Natural killer cell (primary cell): ENCODE measurements at regions not wholly inside any gene's neighbourhood (a gene's known extent, or its start where the extent isn't known, plus 50 kb on each side); places are given as distances from the start of the nearest gene placed in this dataset.
A peak's percentile ranks its signal among the peaks of the same experiment; 100 is the strongest.

ENCODE experiments used
- ATAC-seq, 3 donors: fragments of 150-1000 bp in 2 of 3; fragments of 200-7000 bp in 1 of 3; cut with Tn5 transposase; 1 replicate in 1 of 3; 2 replicates in 2 of 3; pipeline ENCODE4 v1.10.0; 2021; ENCODE audit warnings: mild to moderate bottlenecking in 2 of 3, moderate library complexity in 2 of 3
- DNase-seq, 2 donors: peaks; one replicate each; pipeline versions ENCODE4 v3.0.0 to v3.0.0-alpha.2; 2013 to 2021; ENCODE audit warnings: mixed read lengths in 1 of 2
- H3K27ac ChIP-seq: one replicate; pipeline ENCODE4 v1.5.1; 2013; ENCODE audit warnings: mild to moderate bottlenecking, low read length
- H3K27me3 ChIP-seq: one replicate; pipeline ENCODE4 v1.6.1; 2013; ENCODE audit warnings: low read length; ENCODE audit not compliant: control insufficient read depth, insufficient read depth
- H3K36me3 ChIP-seq: one replicate; pipeline ENCODE4 v1.6.1; 2013; ENCODE audit warnings: low read length; ENCODE audit not compliant: control insufficient read depth, insufficient read depth
- H3K4me1 ChIP-seq: one replicate; pipeline ENCODE4 v1.6.1; 2013; ENCODE audit warnings: low read length; ENCODE audit not compliant: control insufficient read depth, insufficient read depth
- H3K4me3 ChIP-seq: one replicate; pipeline ENCODE4 v1.5.1; 2013; ENCODE audit warnings: low read length
- H3K9me3 ChIP-seq: one replicate; pipeline ENCODE4 v1.6.1; 2013; ENCODE audit warnings: low read length; ENCODE audit not compliant: control insufficient read depth, insufficient read depth
- H3K27ac Mint-ChIP-seq, 2 donors: one replicate each; pipeline ENCODE4 v1.8.0; 2022; ENCODE audit warnings: mild to moderate bottlenecking in 2 of 2, mixed read lengths in 2 of 2, moderate library complexity in 1 of 2
- H3K27me3 Mint-ChIP-seq, 2 donors: one replicate each; pipeline ENCODE4 v1.8.0; 2022; ENCODE audit warnings: low read depth in 2 of 2, mixed read lengths in 2 of 2
- H3K36me3 Mint-ChIP-seq: one replicate; pipeline ENCODE4 v1.8.0; 2022; ENCODE audit warnings: mixed read lengths
- H3K4me1 Mint-ChIP-seq, 2 donors: one replicate each; pipeline ENCODE4 v1.8.0; 2022; ENCODE audit warnings: mixed read lengths in 2 of 2
- H3K4me3 Mint-ChIP-seq: one replicate; pipeline ENCODE4 v1.8.0; 2022; ENCODE audit warnings: mild to moderate bottlenecking, moderate library complexity, mixed read lengths
- H3K9me3 Mint-ChIP-seq, 2 donors: one replicate each; pipeline ENCODE4 v1.8.0; 2022; ENCODE audit warnings: mixed read lengths in 2 of 2
- CTCF ChIP-seq: fragments of 200-600 bp; IDR thresholded peaks from one replicate; pipeline ENCODE4 v1.8.0; 2022; ENCODE audit warnings: antibody characterized with exemption
- WGBS: methylation state at CpG from one replicate; pipeline ENCODE4 v1.1.7; 2013; ENCODE audit warnings: missing lambda C conversion rate; ENCODE audit not compliant: insufficient coverage; 5-methylcytosine and 5-hydroxymethylcytosine counted together
- intact Hi-C: fragments of 100-400 bp; cut with micrococcal nuclease; formaldehyde crosslinking; loops from one replicate; pipeline ENCODE4 v1.14.2; 2022

GRCh38 chr6:224350-224749 is 67.9 kb upstream of the DUSP22 start:
- Histone ChIP-seq H3K36me3 (no peaks in the 10 kb centered on the region), H3K27me3 (no peaks in the 10 kb centered on the region), H3K27ac (no peak overlapping the region), H3K9me3 (no peaks in the 10 kb centered on the region), H3K4me3 (no peak overlapping the region), H3K4me1 (peaks cover 23% of the 10 kb centered on the region)
- no peak overlapping the region for H3K27ac Mint-ChIP-seq
- intact Hi-C loops = no loop called here
- H3K4me1 Mint-ChIP-seq = peaks cover 10 to 17% of the 10 kb centered on the region in 2 donors
- no peak overlapping the region for H3K4me3 Mint-ChIP-seq
- peaks cover 8 to 18% of the 10 kb centered on the region in 2 donors for H3K27me3 Mint-ChIP-seq
- DNase-seq (no peak), ATAC-seq (no peak)
- no peaks in the 10 kb centered on the region for H3K9me3 Mint-ChIP-seq
- no peaks in the 10 kb centered on the region for H3K36me3 Mint-ChIP-seq
- no peak for TF ChIP-seq CTCF
- 96% methylated on average over 13 of the region's 13 CpGs for WGBS

- H3K9me3 Mint-ChIP-seq = no peaks in the 10 kb centered on the region
- no peak for TF ChIP-seq CTCF
- H3K27ac ChIP-seq = no peak overlapping the region
- peaks cover 10 to 17% of the 10 kb centered on the region in 2 donors for H3K4me1 Mint-ChIP-seq
- peak overlapping the region in 1 of 2 donors; percentile 65 for H3K27ac Mint-ChIP-seq
- DNase-seq (peak in 1 of 2 donors; percentile 73), ATAC-seq (peak; percentile 59 to 69 (median 67))
- H3K36me3 ChIP-seq = no peaks in the 10 kb centered on the region
- no peaks in the 10 kb centered on the region for H3K9me3 ChIP-seq
- H3K36me3 Mint-ChIP-seq = no peaks in the 10 kb centered on the region
- H3K27me3 Mint-ChIP-seq = peaks cover 8 to 18% of the 10 kb centered on the region in 2 donors
- peak overlapping the region; percentile 25 for H3K4me3 Mint-ChIP-seq
- H3K4me1 ChIP-seq = peaks cover 17% of the 10 kb centered on the region
- 25% methylated on average over 20 of the region's 20 CpGs for WGBS
- no peaks in the 10 kb centered on the region for H3K27me3 ChIP-seq
- intact Hi-C loops = no loop called here
- H3K4me3 ChIP-seq = no peak overlapping the region
These were observed 67.1 kb upstream of the DUSP22 start for GRCh38 chr6:225121-225721.

GRCh38 chr6:225907-226306 is 66.4 kb upstream of the DUSP22 start:
- H3K4me3 ChIP-seq = no peak overlapping the region
- H3K36me3 ChIP-seq = no peaks in the 10 kb centered on the region
- peaks cover 17% of the 10 kb centered on the region for H3K4me1 ChIP-seq
- peaks cover 5 to 14% of the 10 kb centered on the region in 2 donors for H3K27me3 Mint-ChIP-seq
- ATAC-seq (no peak), DNase-seq (no peak)
- H3K9me3 ChIP-seq = no peaks in the 10 kb centered on the region
- intact Hi-C loops = no loop called here
- TF ChIP-seq CTCF = no peak
- no peaks in the 10 kb centered on the region for H3K9me3 Mint-ChIP-seq
- H3K36me3 Mint-ChIP-seq = no peaks in the 10 kb centered on the region
- H3K4me1 Mint-ChIP-seq = peaks cover 10 to 17% of the 10 kb centered on the region in 2 donors
- no peak overlapping the region for H3K27ac Mint-ChIP-seq
- H3K27ac ChIP-seq = no peak overlapping the region
- no peaks in the 10 kb centered on the region for H3K27me3 ChIP-seq
- H3K4me3 Mint-ChIP-seq = no peak overlapping the region
- 86% methylated on average over 17 of the region's 17 CpGs for WGBS

- H3K27me3 ChIP-seq = no peaks in the 10 kb centered on the region
- no peak for ATAC-seq
- H3K4me1 ChIP-seq = peaks cover 17% of the 10 kb centered on the region
- Mint-ChIP-seq H3K27me3 (peaks cover 5 to 7% of the 10 kb centered on the region in 2 donors), H3K27ac (no peak overlapping the region), H3K4me1 (peaks cover 10 to 11% of the 10 kb centered on the region in 2 donors), H3K4me3 (no peak overlapping the region), H3K9me3 (no peaks in the 10 kb centered on the region), H3K36me3 (no peaks in the 10 kb centered on the region)
- H3K27ac ChIP-seq = no peak overlapping the region
- H3K36me3 ChIP-seq = no peaks in the 10 kb centered on the region
- intact Hi-C loops = no loop called here
- H3K9me3 ChIP-seq = no peaks in the 10 kb centered on the region
- H3K4me3 ChIP-seq = no peak overlapping the region
- DNase-seq = no peak
- WGBS = 95% methylated on average over 6 of the region's 6 CpGs
- TF ChIP-seq CTCF = no peak
These were observed 65.7 kb upstream of the DUSP22 start for GRCh38 chr6:226516-227073.
